ENCODE measurements at regions not wholly inside any gene's neighbourhood (a gene's known extent, or its start where the extent isn't known, plus 50 kb on each side); places are given as distances from the start of the nearest gene placed in this dataset.

DNA sequence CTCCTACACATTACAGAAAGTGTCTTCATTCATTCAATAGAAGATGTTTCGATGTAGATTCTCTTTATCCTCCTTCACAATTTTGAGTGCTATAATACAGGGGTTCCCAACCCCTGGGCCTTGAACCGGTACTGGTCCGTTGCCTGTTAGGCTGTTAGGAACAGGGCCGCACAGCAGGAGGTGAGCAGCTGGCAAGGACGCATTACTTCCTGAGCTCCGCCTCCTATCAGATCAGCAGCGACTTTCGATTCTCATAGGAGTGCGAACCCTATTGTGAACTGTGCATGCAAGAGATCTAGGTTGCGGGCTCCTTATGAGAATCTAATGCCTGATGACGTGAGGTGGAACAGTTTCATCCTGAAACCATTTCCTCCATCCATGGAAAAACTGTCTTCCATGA, 153.0 kb upstream of the SMC2 start:
- H3K36me3 ChIP-seq (ENCODE audit: insufficient read depth, low read length) = no peaks in the 10 kb centered on the region
- TF ChIP-seq, protein P1, sequence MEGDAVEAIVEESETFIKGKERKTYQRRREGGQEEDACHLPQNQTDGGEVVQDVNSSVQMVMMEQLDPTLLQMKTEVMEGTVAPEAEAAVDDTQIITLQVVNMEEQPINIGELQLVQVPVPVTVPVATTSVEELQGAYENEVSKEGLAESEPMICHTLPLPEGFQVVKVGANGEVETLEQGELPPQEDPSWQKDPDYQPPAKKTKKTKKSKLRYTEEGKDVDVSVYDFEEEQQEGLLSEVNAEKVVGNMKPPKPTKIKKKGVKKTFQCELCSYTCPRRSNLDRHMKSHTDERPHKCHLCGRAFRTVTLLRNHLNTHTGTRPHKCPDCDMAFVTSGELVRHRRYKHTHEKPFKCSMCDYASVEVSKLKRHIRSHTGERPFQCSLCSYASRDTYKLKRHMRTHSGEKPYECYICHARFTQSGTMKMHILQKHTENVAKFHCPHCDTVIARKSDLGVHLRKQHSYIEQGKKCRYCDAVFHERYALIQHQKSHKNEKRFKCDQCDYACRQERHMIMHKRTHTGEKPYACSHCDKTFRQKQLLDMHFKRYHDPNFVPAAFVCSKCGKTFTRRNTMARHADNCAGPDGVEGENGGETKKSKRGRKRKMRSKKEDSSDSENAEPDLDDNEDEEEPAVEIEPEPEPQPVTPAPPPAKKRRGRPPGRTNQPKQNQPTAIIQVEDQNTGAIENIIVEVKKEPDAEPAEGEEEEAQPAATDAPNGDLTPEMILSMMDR (IDR thresholded peaks at IDR 0.05; ENCODE audit: extremely low read depth, low read depth, low read length) = no peak
- no peak for DNase-seq (ENCODE audit: insufficient read length, low spot score, missing footprints)
- no peaks in the 10 kb centered on the region for H3K27me3 ChIP-seq (ENCODE audit: insufficient read depth, low read length)
- no peaks in the 10 kb centered on the region for H3K79me2 ChIP-seq (ENCODE audit: insufficient read depth, low read length)
- no peak overlapping the region for H2AFZ ChIP-seq (ENCODE audit: low read length)
- H3K4me2 ChIP-seq (ENCODE audit: insufficient read depth, low read length) = no peak overlapping the region
- no peak overlapping the region for H3K27ac ChIP-seq (ENCODE audit: low read depth, low read length)
- H3K4me1 ChIP-seq (ENCODE audit: insufficient read depth, low read length) = no peaks in the 10 kb centered on the region
- no peaks in the 10 kb centered on the region for H3K9me3 ChIP-seq (ENCODE audit: low read depth, low read length)
- H3K4me3 ChIP-seq (ENCODE audit: insufficient read depth, low read length) = no peak overlapping the region
- H4K20me1 ChIP-seq (ENCODE audit: insufficient read depth, low read length) = no peaks in the 10 kb centered on the region

- no peak for DNase-seq (ENCODE audit: insufficient read length, low spot score, missing footprints)
- Histone ChIP-seq H4K20me1 (ENCODE audit: insufficient read depth, low read length) (no peaks in the 10 kb centered on the region), H3K27me3 (ENCODE audit: insufficient read depth, low read length) (no peaks in the 10 kb centered on the region), H2AFZ (ENCODE audit: low read length) (no peak overlapping the region), H3K27ac (ENCODE audit: low read depth, low read length) (no peak overlapping the region), H3K36me3 (ENCODE audit: insufficient read depth, low read length) (no peaks in the 10 kb centered on the region), H3K9me3 (ENCODE audit: low read depth, low read length) (no peaks in the 10 kb centered on the region), H3K79me2 (ENCODE audit: insufficient read depth, low read length) (no peaks in the 10 kb centered on the region), H3K4me3 (ENCODE audit: insufficient read depth, low read length) (no peak overlapping the region), H3K4me2 (ENCODE audit: insufficient read depth, low read length) (no peak overlapping the region), H3K4me1 (ENCODE audit: insufficient read depth, low read length) (no peaks in the 10 kb centered on the region)
- TF ChIP-seq, protein P1 (IDR thresholded peaks at IDR 0.05; ENCODE audit: extremely low read depth, low read depth, low read length) = no peak
Observed at GRCh38 chr9:103942200-103942599, 151.9 kb upstream of the SMC2 start.

DNA sequence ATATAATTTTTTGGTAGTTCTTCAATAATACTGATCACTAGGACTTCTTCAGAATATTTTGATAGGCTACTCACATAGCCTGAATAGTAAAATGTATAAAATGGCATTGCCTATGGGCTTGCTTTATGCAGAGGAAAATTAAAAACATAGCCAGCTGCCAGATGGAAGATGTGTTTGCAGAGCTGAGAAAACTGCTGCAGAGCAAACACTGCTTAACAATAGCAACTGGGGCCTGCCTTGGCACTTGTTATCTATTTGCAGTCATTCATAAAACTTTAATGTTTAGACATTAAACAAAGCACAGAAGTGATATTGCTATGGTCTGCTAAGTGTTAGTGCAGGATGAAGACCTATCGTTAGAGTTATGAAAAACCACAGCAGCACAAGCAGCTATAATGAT, 151.5 kb upstream of the SMC2 start:
- Histone ChIP-seq H3K27me3 (ENCODE audit: insufficient read depth, low read length) (no peaks in the 10 kb centered on the region), H3K79me2 (ENCODE audit: insufficient read depth, low read length) (no peaks in the 10 kb centered on the region), H3K4me2 (ENCODE audit: insufficient read depth, low read length) (no peak overlapping the region), H3K4me3 (ENCODE audit: insufficient read depth, low read length) (no peak overlapping the region), H3K36me3 (ENCODE audit: insufficient read depth, low read length) (no peaks in the 10 kb centered on the region), H3K9me3 (ENCODE audit: low read depth, low read length) (no peaks in the 10 kb centered on the region), H4K20me1 (ENCODE audit: insufficient read depth, low read length) (no peaks in the 10 kb centered on the region), H3K4me1 (ENCODE audit: insufficient read depth, low read length) (no peaks in the 10 kb centered on the region), H3K27ac (ENCODE audit: low read depth, low read length) (no peak overlapping the region), H2AFZ (ENCODE audit: low read length) (no peak overlapping the region)
- no peak for DNase-seq (ENCODE audit: insufficient read length, low spot score, missing footprints)
- TF ChIP-seq, protein P1 (IDR thresholded peaks at IDR 0.05; ENCODE audit: extremely low read depth, low read depth, low read length) = no peak

- H3K79me2 ChIP-seq (ENCODE audit: insufficient read depth, low read length) = no peaks in the 10 kb centered on the region
- H3K36me3 ChIP-seq (ENCODE audit: insufficient read depth, low read length) = no peaks in the 10 kb centered on the region
- H3K9me3 ChIP-seq (ENCODE audit: low read depth, low read length) = no peaks in the 10 kb centered on the region
- no peaks in the 10 kb centered on the region for H3K27me3 ChIP-seq (ENCODE audit: insufficient read depth, low read length)
- H4K20me1 ChIP-seq (ENCODE audit: insufficient read depth, low read length) = no peaks in the 10 kb centered on the region
- no peak overlapping the region for H3K4me2 ChIP-seq (ENCODE audit: insufficient read depth, low read length)
- no peak overlapping the region for H3K4me3 ChIP-seq (ENCODE audit: insufficient read depth, low read length)
- no peak for DNase-seq (ENCODE audit: insufficient read length, low spot score, missing footprints)
- H3K27ac ChIP-seq (ENCODE audit: low read depth, low read length) = no peak overlapping the region
- H2AFZ ChIP-seq (ENCODE audit: low read length) = no peak overlapping the region
- TF ChIP-seq, protein P1 (IDR thresholded peaks at IDR 0.05; ENCODE audit: extremely low read depth, low read depth, low read length) = no peak
- H3K4me1 ChIP-seq (ENCODE audit: insufficient read depth, low read length) = no peaks in the 10 kb centered on the region
Observed at GRCh38 chr9:103949096-103949495, 145.0 kb upstream of the SMC2 start.
